H9 (cell line): ENCODE measurements at regions not wholly inside any gene's neighbourhood (a gene's known extent, or its start where the extent isn't known, plus 50 kb on each side); places are given as distances from the start of the nearest gene placed in this dataset.

Experiments used
- DNase-seq: peaks from one replicate; pipeline ENCODE4 v3.0.0-alpha.2; 2017
- H2AFZ ChIP-seq: one replicate; pipeline ENCODE4 v1.6.1; 2013; ENCODE audit warnings: mild to moderate bottlenecking, low read length, control low read depth, moderate library complexity
- H2AK5ac ChIP-seq: 2 replicates; pipeline ENCODE4 v1.6.1; 2013; ENCODE audit warnings: low read length, control low read depth, mixed read lengths; ENCODE audit not compliant: insufficient read length
- H2BK120ac ChIP-seq: one replicate; pipeline ENCODE4 v1.6.1; 2013; ENCODE audit warnings: low read depth, mild to moderate bottlenecking, low read length, control low read depth, inconsistent platforms; ENCODE audit not compliant: poor library complexity, severe bottlenecking
- H2BK12ac ChIP-seq: 2 replicates; pipeline ENCODE4 v1.6.1; 2013; ENCODE audit warnings: low read length, control low read depth, mixed read lengths, low read depth; ENCODE audit not compliant: insufficient read length
- H2BK15ac ChIP-seq: 2 replicates; pipeline ENCODE4 v1.6.1; 2013; ENCODE audit warnings: low read depth, low read length, control low read depth
- H2BK20ac ChIP-seq: one replicate; pipeline ENCODE4 v1.6.1; 2013; ENCODE audit warnings: low read depth, mild to moderate bottlenecking, low read length, control low read depth, inconsistent platforms; ENCODE audit not compliant: poor library complexity, severe bottlenecking
- H2BK5ac ChIP-seq: 2 replicates; pipeline ENCODE4 v1.6.1; 2013; ENCODE audit warnings: low read length, control low read depth, mixed read lengths; ENCODE audit not compliant: insufficient read length
- H3K14ac ChIP-seq: 2 replicates; pipeline ENCODE4 v1.6.1; 2013; ENCODE audit warnings: low read length, control low read depth; ENCODE audit not compliant: insufficient read depth
- H3K18ac ChIP-seq: 2 replicates; pipeline ENCODE4 v1.6.1; 2013; ENCODE audit warnings: low read depth, mild to moderate bottlenecking, mixed read lengths, low read length, control low read depth; ENCODE audit not compliant: insufficient read length
- H3K23ac ChIP-seq: 2 replicates; pipeline ENCODE4 v1.6.1; 2013; ENCODE audit warnings: low read length, control low read depth, mixed read lengths, low read depth; ENCODE audit not compliant: insufficient read length
- H3K23me2 ChIP-seq: 2 replicates; pipeline ENCODE4 v1.6.1; 2013; ENCODE audit warnings: low read depth, mild to moderate bottlenecking, mixed read lengths, low read length, control low read depth; ENCODE audit not compliant: insufficient read length, poor library complexity, severe bottlenecking
- H3K27ac ChIP-seq: 2 replicates; pipeline ENCODE4 v1.5.1; 2013; ENCODE audit warnings: low read length, control low read depth, mixed read lengths, low read depth; ENCODE audit not compliant: insufficient read length
- H3K27me3 ChIP-seq: 2 replicates; pipeline ENCODE4 v1.6.1; 2013; ENCODE audit warnings: low read length, control low read depth, inconsistent platforms; ENCODE audit not compliant: insufficient read depth
- H3K4ac ChIP-seq: 2 replicates; pipeline ENCODE4 v1.6.1; 2013; ENCODE audit warnings: low read depth, mild to moderate bottlenecking, control low read depth, inconsistent platforms, low read length, moderate library complexity
- H3K4me1 ChIP-seq: 2 replicates; pipeline ENCODE4 v1.6.1; 2013; ENCODE audit warnings: low read length, control low read depth, inconsistent platforms; ENCODE audit not compliant: insufficient read depth
- H3K4me2 ChIP-seq: 2 replicates; pipeline ENCODE4 v1.6.1; 2013; ENCODE audit warnings: low read length, control low read depth, mixed read lengths; ENCODE audit not compliant: insufficient read length, insufficient read depth
- H3K56ac ChIP-seq: 2 replicates; pipeline ENCODE4 v1.6.1; 2013; ENCODE audit warnings: low read depth, mild to moderate bottlenecking, mixed read lengths, low read length, control low read depth; ENCODE audit not compliant: insufficient read length
- H3K79me1 ChIP-seq: 2 replicates; pipeline ENCODE4 v1.6.1; 2013; ENCODE audit warnings: low read depth, mild to moderate bottlenecking, moderate library complexity, low read length, control low read depth, inconsistent platforms; ENCODE audit not compliant: insufficient read depth, poor library complexity, severe bottlenecking
- H3K79me2 ChIP-seq: 2 replicates; pipeline ENCODE4 v1.6.1; 2013; ENCODE audit warnings: low read length, control low read depth, inconsistent platforms; ENCODE audit not compliant: insufficient read depth
- H3K9ac ChIP-seq: 2 replicates; pipeline ENCODE4 v1.6.1; 2013; ENCODE audit warnings: low read length, control low read depth, mixed read lengths; ENCODE audit not compliant: insufficient read length; ENCODE audit errors: extremely low read depth
- H3K9me3 ChIP-seq: one replicate; pipeline ENCODE4 v1.6.1; 2013; ENCODE audit warnings: low read depth, low read length, inconsistent platforms; ENCODE audit not compliant: control insufficient read depth
- H3T11ph ChIP-seq: one replicate; pipeline ENCODE4 v1.6.1; 2013; ENCODE audit warnings: mild to moderate bottlenecking, low read length, control low read depth, inconsistent platforms
- H4K20me1 ChIP-seq: one replicate; pipeline ENCODE4 v1.6.1; 2013; ENCODE audit not compliant: control insufficient read depth, insufficient read length, insufficient read depth
- H4K5ac ChIP-seq: 2 replicates; pipeline ENCODE4 v1.6.1; 2013; ENCODE audit warnings: low read depth, mild to moderate bottlenecking, mixed read lengths, low read length, control low read depth; ENCODE audit not compliant: insufficient read length
- H4K8ac ChIP-seq: replicated peaks from 2 replicates; pipeline ENCODE4 v1.6.1; 2013; ENCODE audit warnings: low read length, control low read depth, mixed read lengths, low read depth; ENCODE audit not compliant: insufficient read length
- H4K91ac ChIP-seq: 2 replicates; pipeline ENCODE4 v1.6.1; 2013; ENCODE audit warnings: low read depth, mild to moderate bottlenecking, moderate library complexity, mixed read lengths, low read length, control low read depth; ENCODE audit not compliant: insufficient read length
- H3K27ac Mint-ChIP-seq, 3 experiments: 2 replicates in 2 of 3; 3 replicates in 1 of 3; pipeline ENCODE4 v1.8.0; 2020 to 2021; ENCODE audit warnings: mixed read lengths in 3 of 3, mild to moderate bottlenecking in 1 of 3, moderate library complexity in 1 of 3
- H3K27me3 Mint-ChIP-seq: 2 replicates; pipeline ENCODE4 v1.8.0; 2021; ENCODE audit warnings: low read depth, mild to moderate bottlenecking, moderate library complexity, mixed read lengths
- H3K36me3 Mint-ChIP-seq, 3 experiments: 2 replicates in 2 of 3; 3 replicates in 1 of 3; pipeline ENCODE4 v1.8.0; 2020 to 2021; ENCODE audit warnings: low read depth in 3 of 3, mixed read lengths in 3 of 3; ENCODE audit not compliant: insufficient read depth in 1 of 3
- H3K4me1 Mint-ChIP-seq, 2 experiments: 2 replicates each; pipeline ENCODE4 v1.8.0; 2020; ENCODE audit warnings: mixed read lengths in 2 of 2
- H3K4me3 Mint-ChIP-seq, 2 experiments: 2 replicates in 1 of 2; 3 replicates in 1 of 2; pipeline ENCODE4 v1.8.0; 2020 to 2021; ENCODE audit warnings: mild to moderate bottlenecking in 2 of 2, mixed read lengths in 2 of 2, moderate library complexity in 1 of 2
- H3K9me3 Mint-ChIP-seq, 2 experiments: 2 replicates in 1 of 2; 3 replicates in 1 of 2; pipeline ENCODE4 v1.8.0; 2020; ENCODE audit warnings: mild to moderate bottlenecking in 2 of 2, mixed read lengths in 2 of 2, moderate library complexity in 1 of 2
- CTCF ChIP-seq: fragments of 200-600 bp; sonication (generic); conservative IDR thresholded peaks from 3 replicates; pipeline ENCODE4 v1.8.0; 2021; ENCODE audit warnings: antibody characterized with exemption, mild to moderate bottlenecking
- whole genome bisulfite sequencing: extraction: QIAGEN DNeasy Blood & Tissue Kit; methylation state at CpG from one replicate; pipeline ENCODE4 v1.1.7; 2013; ENCODE audit warnings: missing lambda C conversion rate, low lambda C conversion rate, mixed read lengths; ENCODE audit not compliant: insufficient read length; ENCODE audit errors: extremely low coverage; 5-methylcytosine and 5-hydroxymethylcytosine counted together

GRCh38 chr10:47091421-47091820 is 180.2 kb downstream of the PTPN20 start:
- H3K4me2 ChIP-seq, result no peak overlapping the region
- H3K9me3 ChIP-seq, result no peaks in the 10 kb centered on the region
- H3K4me1 ChIP-seq, result no peaks in the 10 kb centered on the region
- Mint-ChIP-seq H3K36me3 (no peaks in the 10 kb centered on the region; a peak in 2 of 7 replicates), H3K4me3 (no peak overlapping the region), H3K9me3 (peaks cover 6 to 15% of the 10 kb centered on the region in 2 experiments; a peak in 4 of 5 replicates), H3K4me1 (peaks cover 0 to 6% of the 10 kb centered on the region in 2 experiments; a peak in 2 of 4 replicates), H3K27ac (no peak overlapping the region; a peak in 1 of 7 replicates), H3K27me3 (no peaks in the 10 kb centered on the region; the same call in none of the 2 replicates)
- no peaks in the 10 kb centered on the region for H3K23me2 ChIP-seq
- H4K5ac ChIP-seq, result no peak overlapping the region
- no peak overlapping the region for H4K8ac ChIP-seq
- H3K79me2 ChIP-seq, result no peaks in the 10 kb centered on the region
- H2BK15ac ChIP-seq, result no peak overlapping the region
- H3K27me3 ChIP-seq, result no peaks in the 10 kb centered on the region
- H4K91ac ChIP-seq, result no peak overlapping the region
- H2BK5ac ChIP-seq, result no peak overlapping the region
- no peak overlapping the region for H2AFZ ChIP-seq
- H3K23ac ChIP-seq, result no peak overlapping the region
- H2BK120ac ChIP-seq, result no peak overlapping the region
- no peak overlapping the region for H3K14ac ChIP-seq
- no peak overlapping the region for H3K9ac ChIP-seq
- H3K56ac ChIP-seq, result no peak overlapping the region
- no peak overlapping the region for H3K27ac ChIP-seq
- H2BK20ac ChIP-seq, result no peak overlapping the region
- WGBS, result no CpG with 5 or more reads among the region's 2 CpGs
- no peak overlapping the region for H3K4ac ChIP-seq
- no peak overlapping the region for H3K18ac ChIP-seq
- H3K79me1 ChIP-seq, result no peaks in the 10 kb centered on the region
- TF ChIP-seq CTCF, result no peak
- no peak overlapping the region for H2AK5ac ChIP-seq
- DNase-seq, result no peak
- H3T11ph ChIP-seq, result no peak overlapping the region
- H4K20me1 ChIP-seq, result no peaks in the 10 kb centered on the region
- no peak overlapping the region for H2BK12ac ChIP-seq
